Neuronal stem cell (in vitro differentiated cells): ENCODE measurements at regions not wholly inside any gene's neighbourhood (a gene's known extent, or its start where the extent isn't known, plus 50 kb on each side); places are given as distances from the start of the nearest gene placed in this dataset.
A peak's percentile ranks its signal among the peaks of the same experiment; 100 is the strongest.

Experiments used
- DNase-seq: peaks from one replicate; pipeline ENCODE4 v3.0.0-alpha.2; 2013; ENCODE audit warnings: low spot score
- H2AFZ ChIP-seq: one replicate; pipeline ENCODE4 v1.6.1; 2013; ENCODE audit warnings: mild to moderate bottlenecking, low read length, inconsistent platforms
- H2AK5ac ChIP-seq: 2 replicates; pipeline ENCODE4 v1.6.1; 2013; ENCODE audit warnings: low read depth, mild to moderate bottlenecking, inconsistent platforms, low read length, moderate library complexity, mixed read lengths
- H2BK120ac ChIP-seq: 2 replicates; pipeline ENCODE4 v1.6.1; 2013; ENCODE audit warnings: low read depth, mild to moderate bottlenecking, inconsistent platforms, low read length, moderate library complexity, mixed read lengths
- H2BK12ac ChIP-seq: one replicate; pipeline ENCODE4 v1.6.1; 2013; ENCODE audit warnings: low read length, inconsistent platforms
- H2BK15ac ChIP-seq: 2 replicates; pipeline ENCODE4 v1.6.1; 2013; ENCODE audit warnings: mild to moderate bottlenecking, low read length, inconsistent platforms, mixed read lengths
- H2BK5ac ChIP-seq: one replicate; pipeline ENCODE4 v1.6.1; 2013; ENCODE audit warnings: inconsistent platforms, mild to moderate bottlenecking, low read length, moderate library complexity
- H3K14ac ChIP-seq: one replicate; pipeline ENCODE4 v1.6.1; 2013; ENCODE audit warnings: low read length, inconsistent platforms
- H3K18ac ChIP-seq: 2 replicates; pipeline ENCODE4 v1.6.1; 2013; ENCODE audit warnings: low read length, inconsistent platforms
- H3K23ac ChIP-seq: 2 replicates; pipeline ENCODE4 v1.6.1; 2013; ENCODE audit warnings: low read depth, mild to moderate bottlenecking, mixed read lengths, low read length, inconsistent platforms; ENCODE audit not compliant: poor library complexity
- H3K27ac ChIP-seq: replicated peaks from 3 replicates; pipeline ENCODE4 v1.5.1; 2013; ENCODE audit warnings: low read length, inconsistent platforms
- H3K27me3 ChIP-seq, 3 experiments: 2 replicates each; pipeline ENCODE4 v1.6.1; 2013; ENCODE audit warnings: low read length in 3 of 3, mild to moderate bottlenecking in 2 of 3, inconsistent platforms in 1 of 3, low read depth in 1 of 3, mixed read lengths in 1 of 3, moderate library complexity in 1 of 3; ENCODE audit not compliant: control insufficient read depth in 3 of 3, insufficient read depth in 3 of 3
- H3K36me3 ChIP-seq, 2 donors: replicated peaks in 1 of 2; 2 replicates each; pipeline ENCODE4 v1.6.1; 2013; ENCODE audit warnings: low read length in 2 of 2; ENCODE audit not compliant: control insufficient read depth in 2 of 2, insufficient read depth in 2 of 2
- H3K4ac ChIP-seq: 2 replicates; pipeline ENCODE4 v1.6.1; 2013; ENCODE audit warnings: inconsistent platforms, mild to moderate bottlenecking, low read length, moderate library complexity
- H3K4me1 ChIP-seq, 2 donors: 1 replicate in 1 of 2; 2 replicates in 1 of 2; pipeline ENCODE4 v1.6.1; 2013; ENCODE audit warnings: low read length in 2 of 2, low read depth in 1 of 2; ENCODE audit not compliant: control insufficient read depth in 2 of 2, insufficient read depth in 1 of 2
- H3K4me2 ChIP-seq: one replicate; pipeline ENCODE4 v1.6.1; 2013; ENCODE audit warnings: mild to moderate bottlenecking, low read length, inconsistent platforms; ENCODE audit not compliant: insufficient read depth, poor library complexity, severe bottlenecking
- H3K4me3 ChIP-seq, 2 donors: 2 replicates each; pipeline ENCODE4 v1.5.1; 2013; ENCODE audit warnings: low read length in 2 of 2, mild to moderate bottlenecking in 2 of 2, inconsistent platforms in 1 of 2, moderate library complexity in 1 of 2
- H3K79me1 ChIP-seq: one replicate; pipeline ENCODE4 v1.6.1; 2013; ENCODE audit warnings: low read depth, mild to moderate bottlenecking, inconsistent platforms, low read length, moderate library complexity
- H3K9ac ChIP-seq: one replicate; pipeline ENCODE4 v1.6.1; 2013; ENCODE audit warnings: mild to moderate bottlenecking, low read depth, low read length, inconsistent platforms; ENCODE audit not compliant: poor library complexity
- H3K9me3 ChIP-seq, 2 donors: replicated peaks in 1 of 2; 2 replicates each; pipeline versions ENCODE3 to v1.6.1; 2013; ENCODE audit warnings: low read length in 2 of 2, mild to moderate bottlenecking in 2 of 2, inconsistent platforms in 1 of 2, low read depth in 1 of 2, mixed read lengths in 1 of 2, moderate library complexity in 1 of 2; ENCODE audit not compliant: control insufficient read depth in 2 of 2, insufficient read depth in 1 of 2
- H4K8ac ChIP-seq: one replicate; pipeline ENCODE4 v1.6.1; 2013; ENCODE audit warnings: low read depth, mild to moderate bottlenecking, inconsistent platforms, low read length, moderate library complexity
- H4K91ac ChIP-seq: one replicate; pipeline ENCODE4 v1.6.1; 2013; ENCODE audit warnings: low read length, low read depth, mild to moderate bottlenecking, inconsistent platforms; ENCODE audit not compliant: poor library complexity
- WGBS, 2 donors: extraction: QIAGEN DNeasy Blood & Tissue Kit; methylation state at CpG; one replicate each; pipeline ENCODE4 v1.1.7; 2013; ENCODE audit warnings: missing lambda C conversion rate in 2 of 2, mixed read lengths in 1 of 2; ENCODE audit not compliant: insufficient read length in 2 of 2, insufficient replicate concordance in 1 of 2; ENCODE audit errors: extremely low coverage in 2 of 2; 5-methylcytosine and 5-hydroxymethylcytosine counted together

- Histone ChIP-seq H2BK5ac (no peak overlapping the region), H2AFZ (no peak overlapping the region), H3K4me1 (peaks cover 2 to 5% of the 10 kb centered on the region in 2 donors), H3K9me3 (peaks cover 0 to 8% of the 10 kb centered on the region in 2 donors), H3K27me3 (no peaks in the 10 kb centered on the region), H2BK12ac (no peak overlapping the region), H2BK15ac (no peak overlapping the region), H3K79me1 (no peaks in the 10 kb centered on the region), H3K4ac (no peak overlapping the region), H4K8ac (no peak overlapping the region), H4K91ac (no peak overlapping the region), H3K4me2 (no peak overlapping the region), H2BK120ac (no peak overlapping the region), H2AK5ac (no peak overlapping the region), H3K18ac (no peak overlapping the region), H3K27ac (no peak overlapping the region), H3K23ac (no peak overlapping the region), H3K36me3 (no peaks in the 10 kb centered on the region), H3K14ac (no peak overlapping the region), H3K9ac (no peak overlapping the region), H3K4me3 (no peak overlapping the region)
- no CpG with 5 or more reads among the region's 2 CpGs for WGBS, 2 donors
- no peak for DNase-seq
Measured at GRCh38 chr9:13550519-13550918, 271.0 kb upstream of the MPDZ start.

GRCh38 chr9:13548535-13548934, 269.0 kb upstream of the MPDZ start:
- no peak overlapping the region for H4K91ac ChIP-seq
- H3K14ac ChIP-seq = no peak overlapping the region
- no peak overlapping the region for H3K18ac ChIP-seq
- H3K4me3 ChIP-seq = no peak overlapping the region
- H2BK120ac ChIP-seq = no peak overlapping the region
- no peak overlapping the region for H2BK15ac ChIP-seq
- H3K4me1 ChIP-seq = peaks cover 2 to 5% of the 10 kb centered on the region in 2 donors
- H4K8ac ChIP-seq = no peak overlapping the region
- no peak overlapping the region for H2BK5ac ChIP-seq
- peaks cover 0 to 8% of the 10 kb centered on the region in 2 donors for H3K9me3 ChIP-seq
- H2AFZ ChIP-seq = peak overlapping the region; percentile 18
- H3K27me3 ChIP-seq = no peaks in the 10 kb centered on the region
- no peak overlapping the region for H3K23ac ChIP-seq
- H3K79me1 ChIP-seq = no peaks in the 10 kb centered on the region
- no peak overlapping the region for H2AK5ac ChIP-seq
- H3K4ac ChIP-seq = no peak overlapping the region
- DNase-seq = no peak
- no peak overlapping the region for H3K9ac ChIP-seq
- H3K4me2 ChIP-seq = no peak overlapping the region
- no peaks in the 10 kb centered on the region for H3K36me3 ChIP-seq
- no CpG with 5 or more reads among the region's 1 CpG for WGBS, 2 donors
- no peak overlapping the region for H3K27ac ChIP-seq
- H2BK12ac ChIP-seq = no peak overlapping the region

DNA sequence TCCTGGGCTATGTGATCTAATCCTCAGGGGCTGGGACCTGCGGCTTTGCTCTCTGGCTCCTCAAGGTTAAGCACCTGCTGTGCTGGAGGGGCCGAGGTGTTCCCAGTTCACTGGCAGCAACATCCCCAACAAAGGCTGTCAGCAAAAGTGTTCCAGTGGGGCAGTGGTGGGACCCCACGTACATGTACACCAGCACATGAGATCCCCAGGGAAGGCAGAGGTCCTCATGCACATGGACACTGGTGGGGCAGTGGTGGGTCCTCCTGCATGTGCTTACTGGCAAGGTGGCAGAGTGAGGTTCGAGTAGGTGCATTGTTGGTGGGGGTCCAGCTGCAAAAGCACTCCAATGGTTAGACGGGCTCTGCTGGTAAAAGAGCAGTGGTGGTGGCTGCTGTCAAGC, 255.6 kb upstream of the MPDZ start:
- H3K18ac ChIP-seq = peak overlapping the region; percentile 12
- H3K4me2 ChIP-seq = no peak overlapping the region
- no peak overlapping the region for H2BK5ac ChIP-seq
- H3K36me3 ChIP-seq = no peaks in the 10 kb centered on the region
- WGBS, 2 donors = no CpG with 5 or more reads among the region's 5 CpGs
- no peak overlapping the region for H3K4ac ChIP-seq
- no peaks in the 10 kb centered on the region for H3K79me1 ChIP-seq
- no peak overlapping the region for H3K4me3 ChIP-seq
- no peak overlapping the region for H3K9ac ChIP-seq
- peaks cover 0 to 2% of the 10 kb centered on the region in 2 donors for H3K4me1 ChIP-seq
- H3K27ac ChIP-seq = no peak overlapping the region
- no peak overlapping the region for H2AK5ac ChIP-seq
- no peak overlapping the region for H4K91ac ChIP-seq
- no peaks in the 10 kb centered on the region for H3K27me3 ChIP-seq
- peaks cover 4 to 8% of the 10 kb centered on the region in 2 donors for H3K9me3 ChIP-seq
- no peak for DNase-seq
- no peak overlapping the region for H4K8ac ChIP-seq
- H2BK120ac ChIP-seq = no peak overlapping the region
- H3K14ac ChIP-seq = peak overlapping the region; percentile 63
- H2BK15ac ChIP-seq = no peak overlapping the region
- no peak overlapping the region for H2AFZ ChIP-seq
- no peak overlapping the region for H2BK12ac ChIP-seq
- H3K23ac ChIP-seq = no peak overlapping the region

GRCh38 chr9:13534006-13534405, 254.5 kb upstream of the MPDZ start:
- WGBS, 2 donors = no CpG with 5 or more reads among the region's 2 CpGs

More at GRCh38 chr9:13534006-13534405, 254.5 kb upstream of the MPDZ start:
- Histone ChIP-seq H2BK12ac (no peak overlapping the region), H3K4me3 (no peak overlapping the region), H3K36me3 (no peaks in the 10 kb centered on the region), H4K91ac (no peak overlapping the region), H3K9ac (no peak overlapping the region), H2BK120ac (no peak overlapping the region), H3K9me3 (peaks cover 4 to 8% of the 10 kb centered on the region in 2 donors), H3K4ac (no peak overlapping the region), H2AK5ac (no peak overlapping the region), H4K8ac (no peak overlapping the region), H2BK15ac (no peak overlapping the region), H2AFZ (no peak overlapping the region), H3K23ac (no peak overlapping the region), H3K79me1 (no peaks in the 10 kb centered on the region), H3K18ac (no peak overlapping the region), H3K4me2 (no peak overlapping the region), H3K27ac (no peak overlapping the region), H2BK5ac (no peak overlapping the region), H3K14ac (no peak overlapping the region), H3K4me1 (peaks cover 0 to 2% of the 10 kb centered on the region in 2 donors), H3K27me3 (no peaks in the 10 kb centered on the region)
- DNase-seq = no peak
